HG02588 (cell line): ENCODE measurements at regions not wholly inside any gene's neighbourhood (a gene's known extent, or its start where the extent isn't known, plus 50 kb on each side); places are given as distances from the start of the nearest gene placed in this dataset.
"Not testable (repeated sequence)": the region's sequence is repeated elsewhere in the genome, so short reads cannot be mapped to it uniquely, and the experiment has no call there.

Source experiments
- ATAC-seq: cut with Tn5 transposase; IDR thresholded peaks from one replicate; pipeline ENCODE4 v1.9.1; 2021; ENCODE audit warnings: mild to moderate bottlenecking, moderate library complexity; ENCODE audit not compliant: unreplicated experiment

DNA sequence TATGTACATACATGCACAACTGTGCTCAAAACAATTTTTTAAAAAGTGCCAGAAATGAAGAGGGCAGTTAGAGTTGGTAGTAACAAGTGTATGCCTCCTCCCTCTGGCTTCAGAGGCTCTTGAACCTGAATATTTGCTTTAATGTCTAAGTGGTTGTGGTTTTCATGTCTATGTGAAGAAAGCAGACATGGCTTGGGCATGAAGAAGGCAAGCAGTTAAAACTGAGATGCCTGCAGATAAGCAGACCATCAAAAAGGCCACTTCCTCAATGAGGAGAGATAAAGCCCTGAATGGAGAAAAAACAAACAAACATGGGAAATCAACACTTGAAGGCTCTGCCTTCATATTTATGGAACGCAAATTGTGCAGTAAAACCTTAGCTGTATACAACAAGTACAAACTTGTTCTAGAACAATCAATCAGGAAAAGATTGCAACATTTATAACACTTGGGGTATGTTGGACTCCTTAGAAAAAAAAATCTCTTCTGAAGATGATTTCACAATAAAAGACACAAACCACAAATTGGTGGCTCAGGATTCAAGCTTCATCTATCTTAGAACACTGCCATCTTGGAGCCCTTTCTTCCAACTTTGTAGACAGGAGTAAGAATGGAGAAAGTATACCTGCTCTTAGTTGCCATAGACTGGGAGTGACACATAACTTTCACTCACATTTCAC, 52.7 kb upstream of the PLA2G4A start:
- ATAC-seq, result no peak

DNA sequence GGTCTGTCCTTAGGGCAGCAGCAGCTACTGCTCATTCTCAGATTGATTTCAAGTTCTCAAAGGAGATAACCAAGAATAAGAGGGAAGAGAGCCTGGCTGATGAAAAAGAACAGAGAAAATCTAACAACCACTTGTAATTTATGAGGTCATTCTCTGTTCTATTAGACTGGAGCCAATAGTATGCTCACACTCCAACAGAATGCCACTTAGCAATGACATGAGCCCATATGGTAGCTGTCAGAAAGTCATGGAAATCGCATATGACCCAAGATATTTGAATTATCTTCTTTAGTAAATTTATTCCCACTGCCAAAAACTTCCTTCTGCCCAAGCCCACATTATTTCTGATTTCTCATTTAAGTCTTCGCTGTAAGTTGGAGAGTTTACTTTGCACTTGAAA, 53.7 kb upstream of the PLA2G4A start:
- ATAC-seq, result no peak

DNA sequence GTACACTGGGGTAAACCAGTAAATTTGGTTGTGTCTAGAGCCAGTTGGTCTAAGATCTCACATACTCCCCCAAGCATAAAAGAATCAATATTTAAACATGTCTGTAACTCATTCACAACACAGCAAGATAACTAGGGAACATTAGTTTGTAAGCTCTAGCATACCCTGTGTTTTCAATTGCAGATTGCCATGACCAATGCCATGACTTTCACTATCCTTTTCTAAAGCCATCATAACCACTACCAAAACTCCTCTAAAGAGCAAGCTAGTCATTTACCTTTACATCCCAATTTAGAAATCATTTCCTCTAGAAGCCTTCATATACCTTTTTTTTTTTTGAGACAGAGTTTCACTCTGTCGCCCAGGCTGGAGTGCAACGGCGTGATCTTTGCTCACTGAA, 56.5 kb upstream of the PLA2G4A start:
- no peak for ATAC-seq

DNA sequence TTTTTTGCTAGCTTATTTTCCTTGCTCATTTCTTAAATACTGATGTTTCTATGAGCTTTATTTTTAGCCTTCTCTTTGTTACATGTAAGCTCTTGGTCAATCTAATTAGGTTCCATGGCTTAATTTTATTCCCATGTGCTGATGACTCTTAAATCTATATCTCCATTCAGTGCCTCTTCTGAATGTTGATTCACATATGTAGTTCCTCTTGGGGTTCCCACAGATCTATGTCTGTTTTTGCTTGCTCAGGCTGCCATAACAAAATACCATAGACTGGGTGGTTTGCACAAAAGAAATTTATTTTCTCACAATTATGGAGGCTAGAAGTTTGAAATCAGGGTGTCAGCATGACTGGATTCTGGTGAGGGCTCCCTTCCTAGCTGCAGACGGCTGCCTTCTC, 58.3 kb upstream of the PLA2G4A start:
- ATAC-seq, result no peak

DNA sequence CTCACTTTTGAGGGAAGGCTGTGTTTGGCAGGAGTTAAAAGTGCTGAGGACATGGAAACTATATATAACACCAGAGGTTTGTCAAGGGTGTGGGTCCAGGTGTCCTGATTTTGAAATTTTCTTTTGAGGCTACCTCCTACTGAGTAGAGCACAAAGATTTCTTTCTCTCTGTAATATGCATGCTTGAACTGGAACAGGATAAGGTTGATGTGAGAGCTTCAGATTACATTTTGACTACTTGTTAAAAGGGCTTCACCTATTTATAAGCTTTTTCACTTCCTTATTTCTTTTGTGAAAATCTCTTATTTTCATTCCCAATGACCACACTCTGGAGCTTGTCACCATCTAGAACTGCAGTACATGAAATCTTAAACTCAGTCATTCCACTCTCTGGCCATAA, 59.8 kb upstream of the PLA2G4A start:
- peak; percentile 84 for ATAC-seq

DNA sequence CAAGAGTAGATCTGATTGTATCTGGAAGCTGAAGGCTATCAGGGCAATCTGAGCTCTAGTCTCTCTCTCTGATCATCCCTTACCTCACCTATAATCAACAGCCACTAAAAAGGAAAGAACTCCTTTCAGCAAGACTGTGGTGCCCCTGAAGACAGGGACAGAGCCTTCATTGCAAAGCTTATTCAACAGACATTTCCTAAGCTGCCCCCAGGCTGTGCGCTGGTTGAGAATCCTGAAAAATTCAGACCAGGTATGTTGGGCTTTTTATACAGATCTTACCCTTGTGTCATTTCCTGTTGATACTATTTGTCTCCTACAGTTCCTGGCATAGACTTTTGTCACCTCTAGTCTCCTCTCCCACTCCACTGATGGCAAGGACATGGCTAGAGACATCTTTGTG, 63.3 kb upstream of the PLA2G4A start:
- no peak for ATAC-seq

DNA sequence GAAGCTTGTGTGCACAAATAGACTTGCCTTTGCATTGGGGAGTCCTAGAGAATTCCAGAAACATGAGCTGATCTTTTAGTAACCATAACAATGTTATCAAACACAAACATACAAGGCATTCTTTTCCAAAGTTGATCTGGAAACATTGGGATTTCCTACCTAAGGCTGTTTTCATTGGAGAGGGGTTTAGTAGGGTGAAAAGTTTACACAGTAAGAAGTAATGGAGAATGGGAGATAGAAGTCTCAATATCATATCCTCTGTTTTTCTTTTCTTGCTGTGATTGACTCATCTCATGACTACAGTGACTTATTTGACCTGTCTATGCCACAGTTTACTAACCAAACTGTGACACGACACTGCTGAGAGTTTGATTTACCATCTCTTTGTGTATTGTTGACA, 65.6 kb upstream of the PLA2G4A start:
- peak; percentile 58 for ATAC-seq

DNA sequence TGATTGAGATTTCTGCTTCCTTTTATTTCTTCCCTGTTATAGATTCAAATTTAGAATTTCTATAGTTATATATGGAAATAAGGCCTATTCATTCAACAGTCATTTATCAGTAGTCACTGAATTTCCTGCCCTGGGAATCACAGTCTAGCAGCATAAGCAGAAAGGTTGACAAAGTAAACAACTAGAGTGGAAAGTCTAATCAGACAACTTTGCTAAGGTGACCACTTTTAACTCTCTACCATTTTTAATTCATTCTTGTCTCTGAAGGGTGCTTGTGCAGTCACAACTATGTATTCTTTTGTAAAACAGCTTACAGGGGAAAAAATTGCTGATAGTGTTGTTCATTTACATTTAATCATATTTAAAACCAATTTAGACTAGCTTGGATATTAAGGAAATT, 66.1 kb upstream of the PLA2G4A start:
- no peak for ATAC-seq

DNA sequence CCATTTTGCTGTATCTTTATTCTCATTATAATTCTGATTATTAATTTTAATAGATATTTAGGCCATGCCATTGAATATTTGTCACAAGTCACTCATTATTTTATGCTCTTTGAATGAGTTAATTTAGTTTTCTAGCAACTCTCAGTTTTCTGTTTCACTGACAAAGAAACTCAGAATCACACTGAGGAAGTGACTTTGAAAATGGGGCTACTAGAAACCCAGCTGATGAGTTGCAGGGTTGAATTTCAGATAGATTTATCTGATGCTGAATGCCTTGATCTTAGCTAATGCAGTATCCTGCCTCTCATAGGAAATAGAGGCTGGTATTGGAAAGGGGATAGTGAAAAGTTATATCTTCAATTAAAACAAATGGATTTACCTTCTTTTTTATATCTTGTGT, 67.4 kb upstream of the PLA2G4A start:
- ATAC-seq, result no peak

DNA sequence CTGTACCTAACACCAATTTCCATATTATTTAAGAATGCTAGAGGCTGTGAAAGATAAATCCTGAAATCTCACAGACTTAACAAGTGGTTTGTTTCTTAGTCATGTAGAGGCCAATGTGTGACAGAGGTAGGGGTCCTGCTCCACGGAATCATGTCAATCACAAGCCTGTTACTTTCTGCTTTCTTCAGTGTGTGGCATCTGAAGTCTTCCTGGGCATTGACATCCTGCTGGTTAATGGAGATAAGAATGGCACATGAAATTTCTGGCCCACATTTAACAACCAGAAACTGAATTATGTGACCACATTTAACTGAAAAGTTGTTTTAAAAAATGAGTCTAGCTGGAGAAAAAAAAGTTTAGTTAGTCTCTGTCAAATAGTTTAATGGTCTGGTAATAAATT, 68.3 kb upstream of the PLA2G4A start:
- ATAC-seq, result no peak

DNA sequence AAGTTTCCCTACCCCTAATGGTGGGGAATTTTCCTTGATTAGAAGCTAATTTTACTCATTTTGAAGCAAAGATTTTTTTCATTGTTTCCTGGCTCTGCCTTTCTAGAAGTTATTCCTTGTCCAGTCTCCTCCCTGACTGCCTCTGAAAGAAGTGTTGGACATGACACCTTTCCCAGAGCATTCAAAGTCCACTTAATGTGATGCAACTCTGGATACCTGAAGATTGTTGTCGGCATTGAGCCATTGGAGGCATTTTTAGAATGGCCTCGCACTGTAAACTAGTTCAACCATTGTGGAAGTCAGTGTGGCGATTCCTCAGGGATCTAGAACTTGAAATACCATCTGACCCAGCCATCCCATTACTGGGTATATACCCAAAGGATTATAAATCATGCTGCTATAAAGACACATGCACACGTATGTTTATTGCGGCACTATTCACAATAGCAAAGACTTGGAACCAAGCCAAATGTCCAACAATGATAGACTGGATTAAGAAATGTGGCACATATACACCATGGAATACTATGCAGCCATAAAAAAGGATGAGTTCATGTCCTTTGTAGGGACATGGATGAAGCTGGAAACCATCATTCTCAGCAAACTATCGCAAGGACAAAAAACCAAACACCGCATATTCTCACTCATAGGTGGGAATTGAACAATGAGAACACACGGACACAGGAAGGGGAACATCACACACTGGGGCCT, 69.7 kb upstream of the PLA2G4A start:
- ATAC-seq, result not testable (repeated sequence)

DNA sequence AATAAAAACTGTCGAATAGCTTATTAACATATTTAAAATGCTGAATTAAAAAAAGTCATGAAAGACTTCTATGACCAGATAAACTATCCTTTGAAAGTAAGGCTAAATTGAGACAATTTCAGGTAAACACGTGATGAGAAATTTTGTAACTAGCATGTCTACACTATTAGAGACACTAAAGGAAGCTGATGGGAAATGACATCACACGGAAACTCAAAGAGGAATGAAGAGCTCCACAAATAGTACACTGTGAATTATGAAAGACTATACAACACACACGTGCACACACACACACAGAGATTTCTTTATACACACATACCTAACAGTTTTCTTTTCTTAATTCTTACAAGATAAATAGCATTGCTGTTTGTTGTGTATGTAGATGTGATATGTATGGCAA, 70.9 kb upstream of the PLA2G4A start:
- no peak for ATAC-seq

DNA sequence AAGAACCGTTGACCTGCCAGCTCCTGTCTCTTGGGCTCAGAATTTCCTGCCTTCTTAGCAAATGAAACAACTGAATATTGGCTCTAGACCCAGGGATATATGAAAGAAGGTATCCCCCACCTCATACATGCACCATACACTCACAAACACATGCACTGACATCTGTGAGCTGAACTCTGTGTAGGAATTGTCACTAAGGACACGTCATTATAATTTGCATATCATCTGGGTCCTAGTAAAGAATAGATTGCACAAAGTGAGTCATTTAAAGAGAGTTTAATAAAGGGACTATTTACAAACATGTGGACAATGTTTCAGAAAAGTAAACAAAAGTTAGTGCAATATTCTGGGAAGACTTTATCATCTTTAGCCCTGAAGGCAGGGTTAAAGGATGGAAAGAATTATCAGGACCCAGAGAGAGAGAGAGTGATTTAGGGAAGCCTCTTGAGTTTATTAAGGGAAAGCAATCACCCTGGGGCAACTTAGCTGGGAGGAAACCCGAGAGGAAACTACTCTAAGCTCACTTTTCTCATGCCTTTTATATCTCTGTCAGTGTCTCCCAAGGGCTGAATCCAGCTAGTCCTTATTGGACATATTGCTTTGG, 74.1 kb upstream of the PLA2G4A start:
- ATAC-seq, result no peak

DNA sequence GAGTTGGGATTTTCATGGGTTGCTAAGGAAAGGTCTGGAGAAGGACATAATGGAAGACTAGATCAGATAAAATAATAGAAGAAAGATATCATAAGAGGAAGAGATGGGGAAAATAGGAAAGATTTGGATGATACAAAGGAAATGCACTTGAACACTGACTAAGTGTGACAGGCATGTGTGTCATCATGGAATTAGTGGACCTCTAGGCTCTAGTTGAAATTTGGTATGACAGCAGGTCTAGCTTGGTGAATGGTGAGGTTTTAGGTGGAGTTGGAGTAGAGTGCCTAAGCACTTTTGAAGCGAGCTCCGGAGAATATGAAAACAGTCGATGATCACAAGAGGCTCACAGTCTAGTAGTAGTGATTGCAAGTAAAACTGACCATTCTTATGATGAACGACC, 73.0 kb upstream of the PTGS2 start:
- ATAC-seq, result no peak

DNA sequence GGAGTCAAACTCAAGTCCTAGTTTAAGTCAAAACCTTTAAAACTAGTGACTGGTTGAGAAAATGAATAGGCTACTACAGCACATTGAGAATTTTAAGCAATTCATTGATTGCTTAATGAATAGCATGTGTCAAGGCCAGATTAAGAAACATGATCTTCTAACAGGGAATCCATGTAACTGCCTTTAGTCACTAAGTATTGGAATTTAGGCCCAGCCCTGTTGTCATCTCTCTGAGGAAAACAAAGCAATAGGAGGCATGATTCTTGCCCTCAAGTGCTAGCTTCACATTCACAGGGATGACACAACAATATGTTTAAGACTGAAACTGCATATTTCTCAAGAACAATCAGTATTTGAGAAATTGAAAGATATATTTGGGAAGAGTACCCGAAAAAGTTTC, 70.0 kb upstream of the PTGS2 start:
- ATAC-seq, result no peak

DNA sequence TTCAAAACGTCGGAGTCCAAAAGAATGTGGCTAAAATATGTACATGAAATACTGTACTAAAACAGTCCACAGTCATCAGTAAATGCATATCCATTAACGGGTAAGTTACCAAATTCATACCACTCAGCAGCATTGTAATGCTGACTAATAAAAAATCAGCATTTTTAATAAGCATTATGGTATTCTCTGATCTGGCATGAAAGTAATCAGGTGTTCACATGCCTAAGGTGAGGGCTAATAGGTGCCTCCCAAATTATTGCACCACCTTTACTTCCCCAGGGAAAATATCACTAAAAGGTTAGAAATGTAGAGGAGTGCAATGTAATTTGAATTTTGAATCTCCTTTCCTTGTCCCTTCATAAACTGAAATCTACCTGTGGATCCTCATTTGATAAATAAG, 69.6 kb upstream of the PTGS2 start:
- no peak for ATAC-seq

DNA sequence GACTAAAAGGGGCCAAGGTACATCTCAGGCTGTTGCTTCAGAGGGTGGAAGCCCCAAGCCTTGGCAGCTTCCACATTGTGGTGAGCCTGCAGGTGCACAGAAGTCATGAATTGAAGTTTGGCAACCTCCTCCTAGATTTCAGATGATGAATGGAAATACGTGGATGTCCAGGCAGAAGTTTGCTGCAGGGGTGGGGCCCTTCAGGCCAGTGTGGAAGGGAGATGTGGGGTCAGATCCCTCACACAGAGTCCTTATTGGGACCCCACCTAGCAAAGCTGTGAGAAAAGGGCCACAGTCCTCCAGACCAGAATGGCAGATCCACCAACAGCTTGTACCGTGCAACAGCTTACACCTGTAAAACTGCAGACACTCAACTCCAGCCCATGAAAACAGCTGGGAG, 67.4 kb upstream of the PTGS2 start:
- ATAC-seq, result no peak

DNA sequence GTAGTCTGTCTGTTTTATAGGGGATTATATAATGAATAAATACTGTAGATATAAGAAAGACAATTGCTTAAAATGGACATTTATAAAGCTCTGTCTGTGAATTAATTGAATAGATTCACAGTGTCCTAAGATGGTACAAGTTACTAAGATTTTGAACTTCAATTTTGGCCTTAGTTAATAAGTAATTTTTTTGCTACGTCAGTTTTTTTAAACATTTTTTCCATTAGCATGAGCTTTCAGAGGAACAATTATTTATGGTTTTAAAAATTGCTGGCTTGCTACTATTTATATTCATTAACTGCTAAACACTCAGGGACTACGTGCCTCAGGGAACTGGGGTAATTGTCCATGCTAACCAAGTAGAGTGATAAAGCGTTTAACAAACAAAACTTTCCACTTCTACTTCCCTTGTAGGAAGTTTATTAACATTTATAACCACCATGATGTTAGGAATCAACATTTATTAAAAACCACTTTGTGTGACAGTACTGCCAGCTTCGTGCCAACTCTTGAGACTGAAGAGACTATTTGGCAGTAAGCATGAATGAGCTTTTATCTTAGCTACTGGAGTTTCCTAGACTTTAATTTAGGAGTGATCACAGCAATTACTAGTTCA, 65.4 kb upstream of the PTGS2 start:
- ATAC-seq, result no peak

DNA sequence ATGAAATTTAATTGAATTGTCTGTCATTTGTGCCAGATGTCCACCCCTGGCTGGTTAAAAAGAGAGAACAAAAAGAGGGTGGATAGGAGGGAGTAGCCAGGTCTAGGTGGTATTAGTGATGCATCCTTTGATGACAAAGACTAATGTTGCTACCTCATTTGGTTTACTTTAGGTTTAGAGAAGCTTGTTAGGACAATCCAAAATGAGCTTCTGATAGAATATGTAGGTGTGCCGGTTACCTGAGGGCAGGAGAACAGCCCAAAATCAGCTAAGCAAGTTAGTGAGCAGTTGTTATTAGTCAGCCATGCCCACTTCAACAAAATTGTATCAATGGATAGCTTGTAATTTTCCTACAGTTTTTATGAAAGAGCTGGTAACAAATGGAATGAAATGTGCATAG, 61.4 kb upstream of the PTGS2 start:
- no peak for ATAC-seq

DNA sequence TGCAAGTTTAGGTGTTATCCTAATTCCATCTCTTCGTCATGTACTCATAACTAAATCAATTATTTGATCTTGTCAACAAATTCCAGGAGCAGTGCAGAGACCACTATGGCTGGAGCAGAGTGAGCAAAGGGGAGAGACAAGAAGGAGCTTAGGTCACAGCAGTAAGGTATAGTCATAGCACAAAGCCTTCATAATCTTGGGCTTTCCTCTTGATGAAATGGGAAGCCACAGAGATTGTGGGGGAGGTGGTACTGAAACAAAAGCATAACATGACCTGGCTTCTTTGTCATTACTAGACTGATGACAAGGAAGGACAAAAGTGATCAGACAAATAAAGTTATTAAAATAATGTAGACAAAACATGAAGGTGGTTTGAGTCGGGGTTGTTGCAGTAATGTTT, 60.1 kb upstream of the PTGS2 start:
- peak; percentile 58 for ATAC-seq

DNA sequence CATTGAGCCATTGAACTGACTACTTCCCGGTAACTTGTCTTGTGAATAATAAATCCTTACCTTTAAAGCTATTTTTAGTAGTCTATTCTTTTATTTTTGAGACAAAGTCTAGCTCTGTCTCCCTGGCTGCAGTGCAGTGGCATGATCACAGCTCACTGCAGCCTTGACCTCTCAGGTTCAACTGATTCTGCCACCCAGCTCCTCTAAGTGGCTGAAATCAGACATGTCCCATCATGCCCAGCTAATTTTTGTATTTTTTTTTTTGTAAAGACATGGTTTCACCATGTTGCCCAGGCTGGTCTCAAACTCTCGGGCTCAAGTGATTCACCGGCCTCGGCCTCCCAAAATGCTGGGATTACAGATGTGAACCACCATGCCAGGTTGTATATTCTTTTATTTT, 59.3 kb upstream of the PTGS2 start:
- no peak for ATAC-seq

DNA sequence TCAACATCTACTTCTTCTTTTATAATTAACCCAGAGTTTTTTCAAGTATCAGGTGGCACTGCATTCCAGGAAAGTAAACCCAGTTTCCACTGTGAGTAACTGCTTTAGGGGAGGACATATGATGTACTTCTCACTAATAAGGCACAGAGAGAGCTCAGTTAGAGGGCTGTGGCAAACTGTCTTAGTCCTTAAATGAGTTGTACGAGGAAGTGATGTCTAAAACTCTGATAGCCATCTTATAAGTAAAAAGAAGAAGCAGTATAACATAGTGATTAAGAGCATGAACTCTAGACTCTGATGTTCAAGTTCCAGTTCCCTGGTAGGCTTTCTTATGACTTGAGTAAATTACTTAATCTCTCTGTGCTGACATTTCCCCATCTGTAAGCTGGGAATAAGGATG, 58.7 kb upstream of the PTGS2 start:
- peak; percentile 82 for ATAC-seq
